Endothelial cell (in vitro differentiated cells): ENCODE measurements at regions not wholly inside any gene's neighbourhood (a gene's known extent, or its start where the extent isn't known, plus 50 kb on each side); places are given as distances from the start of the nearest gene placed in this dataset.
"Not testable (repeated sequence)": the region's sequence is repeated elsewhere in the genome, so short reads cannot be mapped to it uniquely, and the experiment has no call there.

Experiments
- DNase-seq: peaks from one replicate; pipeline ENCODE4 v3.0.0; 2021; ENCODE audit warnings: low spot score
- H3K27ac Mint-ChIP-seq: one replicate; pipeline ENCODE4 v1.8.0; 2021; ENCODE audit warnings: mixed read lengths, inconsistent platforms; ENCODE audit not compliant: unreplicated experiment
- H3K27me3 Mint-ChIP-seq: one replicate; pipeline ENCODE4 v1.8.0; 2021; ENCODE audit warnings: mild to moderate bottlenecking, moderate library complexity, mixed read lengths, inconsistent platforms; ENCODE audit not compliant: unreplicated experiment
- H3K36me3 Mint-ChIP-seq: one replicate; pipeline ENCODE4 v1.8.0; 2021; ENCODE audit warnings: mild to moderate bottlenecking, low read depth, mixed read lengths, inconsistent platforms; ENCODE audit not compliant: unreplicated experiment
- H3K4me1 Mint-ChIP-seq: one replicate; pipeline ENCODE4 v1.8.0; 2021; ENCODE audit warnings: mild to moderate bottlenecking, mixed read lengths, inconsistent platforms; ENCODE audit not compliant: unreplicated experiment
- H3K4me3 Mint-ChIP-seq: one replicate; pipeline ENCODE4 v1.8.0; 2021; ENCODE audit warnings: mild to moderate bottlenecking, mixed read lengths, inconsistent platforms; ENCODE audit not compliant: unreplicated experiment
- H3K9me3 Mint-ChIP-seq: one replicate; pipeline ENCODE4 v1.8.0; 2021; ENCODE audit warnings: mixed read lengths, inconsistent platforms; ENCODE audit not compliant: unreplicated experiment
- CTCF ChIP-seq: fragments of 200-600 bp; sonication (generic); IDR thresholded peaks from one replicate; pipeline ENCODE4 v1.5.0; 2021; ENCODE audit warnings: antibody characterized with exemption; ENCODE audit not compliant: unreplicated experiment

GRCh38 chr9:28981129-28981528 is 1407.8 kb upstream of the C9orf72 start:
- no peak for DNase-seq
- H3K36me3 Mint-ChIP-seq: no peaks in the 10 kb centered on the region
- H3K27me3 Mint-ChIP-seq: no peaks in the 10 kb centered on the region
- no peak for TF ChIP-seq CTCF
- no peak overlapping the region for H3K27ac Mint-ChIP-seq
- no peaks in the 10 kb centered on the region for H3K9me3 Mint-ChIP-seq
- H3K4me1 Mint-ChIP-seq: no peaks in the 10 kb centered on the region
- no peak overlapping the region for H3K4me3 Mint-ChIP-seq

GRCh38 chr9:28981711-28982110 is 1408.4 kb upstream of the C9orf72 start:
- no peak overlapping the region for H3K4me3 Mint-ChIP-seq
- no peaks in the 10 kb centered on the region for H3K4me1 Mint-ChIP-seq
- TF ChIP-seq CTCF: no peak
- H3K27ac Mint-ChIP-seq: no peak overlapping the region
- no peaks in the 10 kb centered on the region for H3K27me3 Mint-ChIP-seq
- DNase-seq: no peak
- no peaks in the 10 kb centered on the region for H3K36me3 Mint-ChIP-seq
- no peaks in the 10 kb centered on the region for H3K9me3 Mint-ChIP-seq

GRCh38 chr9:28984016-28984415 is 1410.7 kb upstream of the C9orf72 start:
- Mint-ChIP-seq H3K4me1 (no peaks in the 10 kb centered on the region), H3K4me3 (no peak overlapping the region), H3K9me3 (no peaks in the 10 kb centered on the region), H3K27me3 (no peaks in the 10 kb centered on the region), H3K27ac (no peak overlapping the region), H3K36me3 (no peaks in the 10 kb centered on the region)
- no peak for DNase-seq
- no peak for TF ChIP-seq CTCF

- not testable (repeated sequence) for H3K4me1 Mint-ChIP-seq, H3K4me3 Mint-ChIP-seq
Observed at GRCh38 chr9:28990009-28990408, 1416.7 kb upstream of the C9orf72 start.

GRCh38 chr9:28999057-28999456 is 1425.8 kb upstream of the C9orf72 start:
- no peak for TF ChIP-seq CTCF
- Mint-ChIP-seq H3K4me1 (no peaks in the 10 kb centered on the region), H3K36me3 (no peaks in the 10 kb centered on the region), H3K4me3 (no peak overlapping the region), H3K27me3 (no peaks in the 10 kb centered on the region), H3K9me3 (no peaks in the 10 kb centered on the region), H3K27ac (no peak overlapping the region)
- DNase-seq: no peak

More at GRCh38 chr9:28990009-28990408, 1416.7 kb upstream of the C9orf72 start:
- not testable (repeated sequence) for H3K36me3 Mint-ChIP-seq, H3K27me3 Mint-ChIP-seq, H3K9me3 Mint-ChIP-seq, H3K27ac Mint-ChIP-seq, DNase-seq

GRCh38 chr9:28999806-29000205 is 1426.5 kb upstream of the C9orf72 start:
- no peaks in the 10 kb centered on the region for H3K36me3 Mint-ChIP-seq
- DNase-seq: no peak
- H3K9me3 Mint-ChIP-seq: no peaks in the 10 kb centered on the region
- H3K4me1 Mint-ChIP-seq: no peaks in the 10 kb centered on the region
- no peak overlapping the region for H3K27ac Mint-ChIP-seq
- H3K4me3 Mint-ChIP-seq: no peak overlapping the region
- no peak for TF ChIP-seq CTCF
- no peaks in the 10 kb centered on the region for H3K27me3 Mint-ChIP-seq
